ENCODE measurements at regions not wholly inside any gene's neighbourhood (a gene's known extent, or its start where the extent isn't known, plus 50 kb on each side); places are given as distances from the start of the nearest gene placed in this dataset.

GRCh38 chr10:125260260-125260659 is 99.9 kb upstream of the CTBP2 start:
- TF ChIP-seq POLR2AphosphoS5 (IDR thresholded peaks at IDR 0.05; ENCODE audit: low read depth, low read length) (no peak), TEAD4 (IDR thresholded peaks at IDR 0.05; ENCODE audit: borderline replicate concordance, insufficient read depth) (no peak), EP300 (IDR thresholded peaks at IDR 0.05; ENCODE audit: borderline replicate concordance in 1 of 2, low read depth in 1 of 2, low read length in 1 of 2) (no peak)

Data from SK-N-SH (cell line).